H1 (cell line): ENCODE measurements at regions not wholly inside any gene's neighbourhood (a gene's known extent, or its start where the extent isn't known, plus 50 kb on each side); places are given as distances from the start of the nearest gene placed in this dataset.

Experiments
- ASH2L ChIP-seq: fragments of 200-600, 300-600 bp; sonication (generic); IDR thresholded peaks from one replicate; pipeline ENCODE4 v1.7.1; 2017; ENCODE audit warnings: low read length
- CBX5 ChIP-seq: fragments of 300-800, 300-1000 bp; sonication (generic); IDR thresholded peaks from 2 replicates; pipeline ENCODE4 v1.7.1; 2016; ENCODE audit warnings: antibody characterized with exemption, low read length, low read depth
- KDM1A ChIP-seq: fragments of 200-600, 300-600 bp; sonication (generic); IDR thresholded peaks from 2 replicates; pipeline ENCODE4 v1.7.1; 2016; ENCODE audit warnings: mild to moderate bottlenecking, low read length, borderline replicate concordance
- KDM4A ChIP-seq: IDR thresholded peaks from one replicate; pipeline ENCODE4 v1.7.1; 2012; ENCODE audit warnings: low read depth, mild to moderate bottlenecking, moderate library complexity, low read length, inconsistent platforms; ENCODE audit not compliant: severe bottlenecking
- RAD21 ChIP-seq, 2 experiments: IDR thresholded peaks in 1 of 2; conservative IDR thresholded peaks in 1 of 2; 2 replicates each; pipeline ENCODE4 v1.6.1; 2011; ENCODE audit warnings: low read depth in 2 of 2, low read length in 2 of 2, improper control_type of control experiment in 1 of 2, inconsistent platforms in 1 of 2, mild to moderate bottlenecking in 1 of 2, moderate library complexity in 1 of 2
- RFX5 ChIP-seq: IDR thresholded peaks from 2 replicates; pipeline ENCODE4 v1.6.1; 2011; ENCODE audit warnings: low read depth, low read length, improper control_type of control experiment, borderline replicate concordance
- SIRT6 ChIP-seq: IDR thresholded peaks from one replicate; pipeline ENCODE4 v1.7.1; 2012; ENCODE audit warnings: low read length, inconsistent platforms
- TF ChIP-seq, protein P1 (sequence below): IDR thresholded peaks from 2 replicates; pipeline ENCODE4 v1.6.1; 2012; ENCODE audit warnings: low read length, inconsistent platforms

DNA sequence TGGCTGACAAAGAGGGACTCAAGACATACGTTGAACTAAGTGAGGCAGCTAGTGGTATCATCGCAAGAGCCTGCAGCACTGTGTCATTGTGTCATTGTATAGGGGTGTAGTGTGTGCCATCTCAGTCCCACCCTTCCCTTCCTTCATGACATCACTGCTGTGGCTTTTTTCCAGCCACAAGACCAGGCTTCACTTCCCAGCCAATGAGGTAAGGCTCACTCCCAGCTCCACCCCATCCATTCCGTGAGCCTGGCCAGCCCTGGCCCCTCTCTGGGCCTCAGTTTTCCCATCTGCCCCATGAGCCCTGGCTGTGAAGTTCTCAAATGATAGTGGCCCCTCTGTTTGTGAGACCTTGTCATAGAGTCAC, 134.3 kb upstream of the ZMIZ1 start (continued):
- no peak for TF ChIP-seq RAD21 (IDR thresholded peaks at IDR 0.05 in 1 of 2, conservative IDR thresholded peaks at IDR 0.05 in 1 of 2; ENCODE audit: low read depth in 2 of 2, low read length in 2 of 2)
- no peak for TF ChIP-seq RFX5
- no peak for TF ChIP-seq KDM1A
- no peak for TF ChIP-seq KDM4A
- TF ChIP-seq ASH2L = no peak
- TF ChIP-seq SIRT6 = no peak
- TF ChIP-seq, protein P1, sequence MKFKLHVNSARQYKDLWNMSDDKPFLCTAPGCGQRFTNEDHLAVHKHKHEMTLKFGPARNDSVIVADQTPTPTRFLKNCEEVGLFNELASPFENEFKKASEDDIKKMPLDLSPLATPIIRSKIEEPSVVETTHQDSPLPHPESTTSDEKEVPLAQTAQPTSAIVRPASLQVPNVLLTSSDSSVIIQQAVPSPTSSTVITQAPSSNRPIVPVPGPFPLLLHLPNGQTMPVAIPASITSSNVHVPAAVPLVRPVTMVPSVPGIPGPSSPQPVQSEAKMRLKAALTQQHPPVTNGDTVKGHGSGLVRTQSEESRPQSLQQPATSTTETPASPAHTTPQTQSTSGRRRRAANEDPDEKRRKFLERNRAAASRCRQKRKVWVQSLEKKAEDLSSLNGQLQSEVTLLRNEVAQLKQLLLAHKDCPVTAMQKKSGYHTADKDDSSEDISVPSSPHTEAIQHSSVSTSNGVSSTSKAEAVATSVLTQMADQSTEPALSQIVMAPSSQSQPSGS = no peak
- no peak for TF ChIP-seq CBX5
